Spinal cord (tissue), 9 donors: ENCODE measurements at regions not wholly inside any gene's neighbourhood (a gene's known extent, or its start where the extent isn't known, plus 50 kb on each side); places are given as distances from the start of the nearest gene placed in this dataset.

ENCODE experiments used
- DNase-seq, 6 donors: peaks; one replicate each; pipeline versions ENCODE4 v3.0.0 to v3.0.0-alpha.2; 2013 to 2015; ENCODE audit warnings: low spot score in 6 of 6, low read depth in 4 of 6
- H3K27ac ChIP-seq: one replicate; pipeline ENCODE4 v1.5.1; 2013; ENCODE audit warnings: low read depth, low read length, control low read depth
- H3K27me3 ChIP-seq: one replicate; pipeline ENCODE4 v1.6.1; 2013; ENCODE audit warnings: low read length; ENCODE audit not compliant: control insufficient read depth, insufficient read depth
- H3K36me3 ChIP-seq: one replicate; pipeline ENCODE4 v1.6.1; 2013; ENCODE audit warnings: low read length; ENCODE audit not compliant: control insufficient read depth, insufficient read depth
- H3K4me1 ChIP-seq: one replicate; pipeline ENCODE4 v1.6.1; 2013; ENCODE audit warnings: low read length; ENCODE audit not compliant: control insufficient read depth, insufficient read depth
- H3K4me3 ChIP-seq: one replicate; pipeline ENCODE4 v1.5.1; 2013; ENCODE audit warnings: low read depth, low read length, control low read depth
- H3K9me3 ChIP-seq: one replicate; pipeline ENCODE4 v1.6.1; 2013; ENCODE audit warnings: low read length; ENCODE audit not compliant: control insufficient read depth, insufficient read depth
- WGBS: methylation state at CpG from one replicate; pipeline ENCODE4 v1.1.5; 2013; ENCODE audit warnings: missing lambda C conversion rate; ENCODE audit not compliant: insufficient coverage; 5-methylcytosine and 5-hydroxymethylcytosine counted together
- donor health status: healthy.

DNA sequence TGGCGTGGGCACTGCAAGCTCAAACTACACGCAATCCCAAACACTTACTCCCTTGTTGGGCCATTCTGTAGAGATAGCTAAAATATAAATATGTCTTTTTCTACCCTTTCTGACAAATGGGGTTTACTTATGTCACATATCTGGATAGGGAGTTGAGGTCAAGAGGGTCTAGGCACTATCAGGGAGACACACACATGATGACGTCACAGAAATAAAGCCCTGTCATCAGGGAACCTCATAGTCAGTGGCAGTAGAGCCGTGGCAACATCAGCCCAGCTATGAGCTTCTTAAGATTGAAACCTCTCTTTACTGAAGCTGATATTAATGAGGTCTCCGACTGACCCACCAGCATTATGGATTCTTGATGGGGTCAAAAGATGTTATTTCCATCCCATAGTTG lies 234.6 kb upstream of the CDH7 start:
- H3K4me3 ChIP-seq, result no peak overlapping the region
- no peaks in the 10 kb centered on the region for H3K36me3 ChIP-seq
- no peaks in the 10 kb centered on the region for H3K27me3 ChIP-seq
- no peaks in the 10 kb centered on the region for H3K4me1 ChIP-seq
- H3K27ac ChIP-seq, result no peak overlapping the region
- no peaks in the 10 kb centered on the region for H3K9me3 ChIP-seq
- DNase-seq, result no peak
- no CpG with 5 or more reads among the region's 5 CpGs for WGBS

DNA sequence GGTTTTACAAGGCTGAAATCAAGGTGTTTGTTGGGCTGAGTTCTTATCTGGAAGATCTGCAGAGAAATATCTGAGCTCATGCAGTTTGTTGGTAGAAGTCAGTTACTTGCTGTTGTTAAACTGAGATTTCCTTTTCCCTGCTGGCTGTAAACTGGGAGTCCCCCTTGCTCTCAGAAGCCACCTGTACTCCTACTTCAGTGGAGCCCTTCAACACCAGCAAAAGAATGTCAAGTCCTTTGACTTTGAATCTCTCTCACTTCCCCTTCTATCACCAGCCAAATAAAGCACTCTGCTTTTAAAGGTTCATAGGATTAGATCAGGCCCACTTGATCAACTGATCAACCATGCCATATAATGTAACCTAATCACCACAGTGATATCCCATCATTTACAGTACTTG lies 252.2 kb upstream of the CDH7 start:
- no peak overlapping the region for H3K27ac ChIP-seq
- H3K27me3 ChIP-seq, result no peaks in the 10 kb centered on the region
- no peaks in the 10 kb centered on the region for H3K36me3 ChIP-seq
- H3K9me3 ChIP-seq, result no peaks in the 10 kb centered on the region
- DNase-seq, result no peak
- H3K4me1 ChIP-seq, result no peaks in the 10 kb centered on the region
- no peak overlapping the region for H3K4me3 ChIP-seq

DNA sequence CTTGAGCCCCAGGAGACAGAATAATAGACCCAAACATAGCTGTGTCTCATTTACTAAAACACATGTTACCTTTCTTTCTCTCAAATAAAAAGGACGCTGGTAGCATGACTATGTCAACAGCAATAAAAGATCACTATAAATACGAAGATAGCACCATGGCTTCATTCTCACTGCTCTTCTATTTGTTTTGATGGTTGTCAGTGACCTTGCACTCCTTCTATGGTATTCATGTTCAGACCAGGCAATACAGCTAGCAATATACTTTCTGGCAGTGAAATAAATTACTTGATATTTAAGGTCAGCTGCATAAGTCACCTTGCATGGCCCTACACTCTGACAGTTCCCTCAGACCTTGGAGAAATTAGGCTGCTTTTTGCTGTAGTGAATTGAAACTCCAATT lies 263.2 kb upstream of the CDH7 start:
- Histone ChIP-seq H3K27ac (no peak overlapping the region), H3K4me3 (no peak overlapping the region), H3K36me3 (no peaks in the 10 kb centered on the region), H3K9me3 (no peaks in the 10 kb centered on the region), H3K4me1 (no peaks in the 10 kb centered on the region), H3K27me3 (no peaks in the 10 kb centered on the region)
- no peak for DNase-seq
- WGBS, result no CpG with 5 or more reads among the region's 2 CpGs

DNA sequence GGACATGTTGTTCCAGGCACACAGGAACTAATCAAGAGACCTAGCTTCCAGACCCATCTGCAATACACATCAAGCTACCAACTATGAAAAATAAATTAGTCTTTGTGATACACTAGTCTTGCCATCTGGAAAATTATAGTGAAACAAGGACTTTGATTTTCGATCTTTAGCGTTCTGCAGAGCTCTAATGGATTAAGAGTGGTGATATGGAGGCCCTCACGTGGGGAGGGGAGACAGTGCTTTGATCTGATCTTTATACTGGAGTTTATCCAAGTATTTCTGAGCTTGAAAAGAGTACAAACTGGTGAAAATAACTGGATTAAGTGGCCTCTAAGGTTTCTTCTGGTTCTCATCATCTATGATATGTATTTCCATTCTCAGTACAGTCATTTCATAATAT lies 273.4 kb upstream of the CDH7 start:
- no peaks in the 10 kb centered on the region for H3K4me1 ChIP-seq
- H3K4me3 ChIP-seq, result no peak overlapping the region
- WGBS, result 95% methylated on average over 2 of the region's 3 CpGs
- H3K27me3 ChIP-seq, result no peaks in the 10 kb centered on the region
- H3K36me3 ChIP-seq, result no peaks in the 10 kb centered on the region
- H3K27ac ChIP-seq, result no peak overlapping the region
- DNase-seq, result no peak
- H3K9me3 ChIP-seq, result no peaks in the 10 kb centered on the region

DNA sequence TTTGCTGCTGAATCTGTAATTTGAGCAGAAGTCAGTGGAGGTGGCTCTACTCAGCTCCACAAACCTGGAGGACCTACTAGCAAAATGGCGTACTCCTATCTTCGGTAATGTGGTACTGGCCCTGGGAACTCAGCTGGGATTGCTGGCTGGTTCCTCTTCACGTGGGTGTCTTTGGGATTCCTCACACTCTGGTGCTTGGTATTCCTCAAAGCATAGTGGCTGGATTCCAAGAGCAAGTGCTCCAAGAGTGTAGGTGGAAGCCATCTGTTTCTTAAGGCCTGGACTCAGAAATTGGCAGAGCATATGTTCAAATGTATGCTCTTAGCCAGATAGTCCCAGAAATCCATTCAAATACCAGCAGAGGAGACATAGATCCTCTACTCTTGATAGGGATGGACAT lies 281.9 kb upstream of the CDH7 start:
- WGBS, result 74% methylated on average over 3 of the region's 3 CpGs
- H3K36me3 ChIP-seq, result no peaks in the 10 kb centered on the region
- H3K27me3 ChIP-seq, result no peaks in the 10 kb centered on the region
- no peak overlapping the region for H3K27ac ChIP-seq
- DNase-seq, result peak in 1 of 6 donors; percentile 82
- no peaks in the 10 kb centered on the region for H3K4me1 ChIP-seq
- H3K4me3 ChIP-seq, result no peak overlapping the region
- no peaks in the 10 kb centered on the region for H3K9me3 ChIP-seq

DNA sequence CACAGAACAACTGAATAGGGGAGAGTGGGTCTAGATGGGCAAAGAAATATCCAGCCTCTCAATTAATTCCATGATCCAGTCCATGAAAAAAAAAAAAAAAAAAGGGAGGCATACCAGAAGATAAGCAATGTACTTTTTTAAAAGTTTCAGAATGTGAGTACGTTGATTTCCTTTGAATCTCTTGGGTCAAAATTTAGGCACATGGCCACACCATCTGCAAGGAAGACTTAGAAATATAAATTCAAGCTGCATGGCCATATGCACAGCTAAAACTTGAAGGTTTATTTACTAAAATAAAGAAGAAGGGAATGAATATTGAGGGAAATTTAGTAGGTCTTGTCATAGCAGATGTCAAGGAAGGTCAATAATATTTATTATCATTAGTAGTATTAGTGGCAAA lies 286.5 kb upstream of the CDH7 start:
- no peaks in the 10 kb centered on the region for H3K36me3 ChIP-seq
- no peaks in the 10 kb centered on the region for H3K4me1 ChIP-seq
- H3K9me3 ChIP-seq, result no peaks in the 10 kb centered on the region
- H3K4me3 ChIP-seq, result no peak overlapping the region
- H3K27me3 ChIP-seq, result no peaks in the 10 kb centered on the region
- peak in 1 of 6 donors; percentile 85 for DNase-seq
- WGBS, result no CpG with 5 or more reads among the region's 1 CpG
- no peak overlapping the region for H3K27ac ChIP-seq

DNA sequence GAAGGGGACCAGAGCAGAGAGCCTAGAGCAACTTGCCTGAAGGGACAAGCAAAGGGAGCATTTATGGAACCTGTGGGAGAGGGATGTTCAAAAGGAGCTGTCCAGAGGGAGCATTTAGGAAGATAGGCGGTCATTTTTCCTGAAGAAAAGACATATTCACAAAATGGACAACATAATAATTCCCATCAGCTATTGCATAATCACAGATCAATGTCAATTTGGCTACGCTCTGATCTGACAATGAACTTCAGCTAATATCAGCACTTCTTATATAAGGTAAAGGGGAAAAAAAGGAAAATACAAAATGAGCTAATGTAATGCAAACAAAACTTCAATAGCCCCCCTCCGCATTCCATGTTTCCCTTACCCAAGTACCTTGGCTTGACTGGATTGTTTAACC lies 291.1 kb upstream of the CDH7 start:
- Histone ChIP-seq H3K27ac (no peak overlapping the region), H3K9me3 (no peaks in the 10 kb centered on the region), H3K27me3 (no peaks in the 10 kb centered on the region), H3K36me3 (no peaks in the 10 kb centered on the region), H3K4me1 (no peaks in the 10 kb centered on the region), H3K4me3 (no peak overlapping the region)
- DNase-seq, result no peak
- WGBS, result 100% methylated on average over 1 of the region's 3 CpGs

DNA sequence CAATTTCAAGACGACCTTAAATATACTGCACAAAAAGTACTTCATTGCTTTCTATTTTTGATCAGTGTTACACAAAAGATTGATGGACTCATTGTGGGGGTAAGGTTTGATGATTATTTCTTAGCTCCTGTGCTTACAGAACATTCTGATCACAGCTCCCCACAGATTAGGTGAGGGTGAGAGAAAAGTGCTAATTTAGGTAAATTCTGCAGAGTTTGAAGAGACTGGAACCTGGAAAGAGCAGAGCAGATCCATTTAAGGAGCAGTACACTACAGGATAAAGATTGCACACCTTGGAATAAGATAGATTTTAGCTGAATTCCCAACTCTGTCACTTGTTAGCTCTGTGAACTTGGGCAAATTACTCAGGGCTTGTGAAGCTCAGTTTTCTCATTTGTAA lies 291.9 kb upstream of the CDH7 start:
- WGBS, result no CpG with 5 or more reads among the region's 1 CpG
- H3K4me3 ChIP-seq, result no peak overlapping the region
- no peaks in the 10 kb centered on the region for H3K36me3 ChIP-seq
- no peak for DNase-seq
- H3K27ac ChIP-seq, result no peak overlapping the region
- H3K27me3 ChIP-seq, result no peaks in the 10 kb centered on the region
- no peaks in the 10 kb centered on the region for H3K4me1 ChIP-seq
- no peaks in the 10 kb centered on the region for H3K9me3 ChIP-seq

DNA sequence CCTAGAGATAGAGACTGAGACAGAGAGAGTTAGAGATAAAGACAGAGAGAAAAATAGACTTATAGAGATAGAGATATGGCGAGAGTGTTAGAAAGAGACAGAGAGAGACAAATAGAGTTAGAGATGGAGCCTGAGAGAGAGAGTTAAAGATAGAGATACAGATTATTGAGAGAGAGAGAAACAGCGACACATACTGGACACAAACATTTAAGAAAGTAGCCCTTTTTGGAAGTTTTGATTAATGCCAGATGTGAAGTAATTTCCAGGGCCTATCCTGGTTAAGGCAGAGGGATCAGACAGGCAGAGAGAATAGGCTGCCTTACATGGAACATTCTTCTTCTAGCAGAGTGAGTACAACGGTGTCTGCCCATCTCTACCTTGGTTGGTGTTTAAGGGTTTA lies 311.6 kb upstream of the CDH7 start:
- 80% methylated on average over 1 of the region's 3 CpGs for WGBS
- no peaks in the 10 kb centered on the region for H3K27me3 ChIP-seq
- no peaks in the 10 kb centered on the region for H3K4me1 ChIP-seq
- H3K27ac ChIP-seq, result no peak overlapping the region
- H3K36me3 ChIP-seq, result no peaks in the 10 kb centered on the region
- peak in 1 of 6 donors; percentile 17 for DNase-seq
- H3K4me3 ChIP-seq, result no peak overlapping the region
- H3K9me3 ChIP-seq, result no peaks in the 10 kb centered on the region

DNA sequence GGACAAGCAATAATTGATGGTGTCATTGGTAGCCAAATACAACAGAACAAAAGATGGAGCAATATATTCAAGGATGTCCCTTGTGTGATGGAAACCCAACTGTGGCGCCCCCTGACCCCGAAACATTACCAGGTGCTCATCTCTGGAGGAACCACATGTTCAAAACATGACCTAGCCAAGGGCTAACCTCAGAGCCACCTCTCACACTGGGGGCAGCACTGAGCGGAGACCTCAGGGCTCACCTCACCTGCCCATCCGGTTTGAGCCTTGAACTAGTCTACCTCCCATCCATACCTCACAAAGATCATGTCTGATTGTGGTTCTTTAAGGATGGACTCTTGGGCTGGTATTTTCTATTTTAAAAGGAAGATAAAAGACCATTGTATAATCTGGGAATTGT lies 314.4 kb upstream of the CDH7 start:
- no peaks in the 10 kb centered on the region for H3K4me1 ChIP-seq
- no peaks in the 10 kb centered on the region for H3K9me3 ChIP-seq
- H3K36me3 ChIP-seq, result no peaks in the 10 kb centered on the region
- WGBS, result 100% methylated on average over 2 of the region's 4 CpGs
- DNase-seq, result no peak
- H3K27me3 ChIP-seq, result no peaks in the 10 kb centered on the region
- no peak overlapping the region for H3K27ac ChIP-seq
- H3K4me3 ChIP-seq, result no peak overlapping the region
